Endothelial cell of umbilical vein (primary cell): ENCODE measurements at regions not wholly inside any gene's neighbourhood (a gene's known extent, or its start where the extent isn't known, plus 50 kb on each side); places are given as distances from the start of the nearest gene placed in this dataset.

ENCODE experiments used
- BruUV-seq: library from RNA; stranded (reverse); fragments of 400-500 nt; replicated peaks from 2 replicates; lab custom pipeline; 2021; lab: Mats Ljungman, UMichigan
- CTCF ChIA-PET: fragments of 300-600, 350-600 bp; sonication (Branson Sonifier 250); formaldehyde crosslinking; loops from one replicate; lab custom pipeline; 2021; ENCODE audit warnings: antibody characterized with exemption, inconsistent platforms; lab: Charles Lee
- POLR2A ChIA-PET: fragments of 300-600, 350-600 bp; sonication (Branson Sonifier 250); formaldehyde crosslinking; loops from one replicate; lab custom pipeline; 2021; ENCODE audit warnings: antibody characterized with exemption, inconsistent platforms; lab: Charles Lee
- DNase-seq: peaks from one replicate; pipeline ENCODE4 v3.0.0-alpha.2; 2011; ENCODE audit warnings: low read depth, low spot score
- FAIRE-seq: peaks from 2 replicates; lab custom pipeline; 2011; peaks lifted over from hg19 to GRCh38; lab: Jason Lieb, UNC
- H2AFZ ChIP-seq: 2 replicates; pipeline ENCODE4 v1.6.0; 2012; ENCODE audit warnings: low read depth, low read length, control low read depth, inconsistent platforms
- H3K27ac ChIP-seq: 2 replicates; pipeline ENCODE4 v1.5.1; 2011; ENCODE audit warnings: low read depth, mild to moderate bottlenecking, control low read depth, low read length, moderate library complexity; ENCODE audit not compliant: insufficient read depth
- H3K27me3 ChIP-seq, 2 experiments: 2 replicates each; pipeline versions ENCODE4 v1.6.0 to v1.6.1; 2011; ENCODE audit warnings: low read length in 2 of 2, mixed read lengths in 1 of 2; ENCODE audit not compliant: control insufficient read depth in 2 of 2, insufficient read depth in 2 of 2
- H3K36me3 ChIP-seq, 2 experiments: 2 replicates in 1 of 2; 3 replicates in 1 of 2; pipeline ENCODE4 v1.5.1; 2011; ENCODE audit warnings: low read length in 2 of 2, mild to moderate bottlenecking in 1 of 2, moderate library complexity in 1 of 2; ENCODE audit not compliant: control insufficient read depth in 2 of 2, insufficient read depth in 2 of 2; ENCODE audit errors: extremely low read depth in 1 of 2
- H3K4me1 ChIP-seq: 3 replicates; pipeline ENCODE4 v1.5.1; 2011; ENCODE audit warnings: mild to moderate bottlenecking, low read length; ENCODE audit not compliant: control insufficient read depth, insufficient read depth; ENCODE audit errors: extremely low read depth
- H3K4me2 ChIP-seq: 2 replicates; pipeline ENCODE4 v1.6.1; 2011; ENCODE audit warnings: low read length, control low read depth, mixed read lengths; ENCODE audit not compliant: insufficient read depth
- H3K4me3 ChIP-seq, 3 experiments: fragments of 200-600 bp in 1 of 3; sonication (generic), shearing (Covaris generic) in 1 of 3; replicated peaks in 1 of 3; 2 replicates each; pipeline ENCODE4 v1.5.1; 2011 to 2016; ENCODE audit warnings: control low read depth in 3 of 3, low read length in 3 of 3, mild to moderate bottlenecking in 2 of 3, inconsistent platforms in 1 of 3, low read depth in 1 of 3, moderate library complexity in 1 of 3; ENCODE audit not compliant: insufficient read depth in 1 of 3
- H3K79me2 ChIP-seq: 2 replicates; pipeline ENCODE4 v1.6.0; 2012; ENCODE audit warnings: low read length, inconsistent platforms; ENCODE audit not compliant: control insufficient read depth, insufficient read depth
- H3K9ac ChIP-seq: replicated peaks from 2 replicates; pipeline ENCODE3; 2011; ENCODE audit warnings: low read length, control low read depth; ENCODE audit not compliant: insufficient read depth; ENCODE audit errors: extremely low read depth
- H3K9me1 ChIP-seq: replicated peaks from 3 replicates; pipeline ENCODE4 v1.6.0; 2011; ENCODE audit warnings: mild to moderate bottlenecking, low read length; ENCODE audit not compliant: control insufficient read depth, insufficient read depth; ENCODE audit errors: extremely low read depth
- H3K9me3 ChIP-seq: replicated peaks from 2 replicates; pipeline ENCODE4 v1.5.1; 2012; ENCODE audit warnings: low read length, inconsistent platforms; ENCODE audit not compliant: control insufficient read depth, insufficient read depth
- H4K20me1 ChIP-seq: replicated peaks from 2 replicates; pipeline ENCODE3; 2011; ENCODE audit warnings: mild to moderate bottlenecking, low read length; ENCODE audit not compliant: control insufficient read depth, insufficient read depth; ENCODE audit errors: extremely low read depth
- CTCF ChIP-seq, 2 donors: IDR thresholded peaks; 1 replicate in 1 of 2; 2 replicates in 1 of 2; pipeline ENCODE4 v1.5.1; 2011; ENCODE audit warnings: low read length in 2 of 2, mild to moderate bottlenecking in 2 of 2, moderate library complexity in 2 of 2, control low read depth in 1 of 2, inconsistent platforms in 1 of 2, low read depth in 1 of 2; ENCODE audit not compliant: insufficient read depth in 1 of 2; ENCODE audit errors: extremely low read depth in 1 of 2
- EZH2 ChIP-seq: IDR thresholded peaks from 2 replicates; pipeline ENCODE4 v1.6.1; 2012; ENCODE audit warnings: borderline replicate concordance, low read depth, mild to moderate bottlenecking, moderate library complexity, low read length, inconsistent platforms; ENCODE audit not compliant: severe bottlenecking
- FOS ChIP-seq: IDR thresholded peaks from 2 replicates; pipeline ENCODE4 v1.6.1; 2011; ENCODE audit warnings: mild to moderate bottlenecking, low read length, moderate library complexity, borderline replicate concordance; ENCODE audit not compliant: insufficient read depth
- GATA2 ChIP-seq: IDR thresholded peaks from 2 replicates; pipeline ENCODE4 v1.7.0; 2011; ENCODE audit warnings: low read depth, mild to moderate bottlenecking, moderate library complexity, mixed read lengths, low read length; ENCODE audit not compliant: insufficient read length, insufficient read depth
- JUN ChIP-seq: IDR thresholded peaks from 2 replicates; pipeline ENCODE4 v1.6.1; 2011; ENCODE audit warnings: borderline replicate concordance, low read depth; ENCODE audit not compliant: insufficient read length, insufficient read depth
- MAX ChIP-seq: IDR thresholded peaks from 2 replicates; pipeline ENCODE4 v1.6.1; 2011; ENCODE audit not compliant: insufficient read depth, insufficient read length
- MYC ChIP-seq: IDR thresholded peaks from one replicate; pipeline ENCODE4 v1.6.1; 2011; ENCODE audit warnings: mild to moderate bottlenecking, low read depth, low read length
- POLR2A ChIP-seq: IDR thresholded peaks from 2 replicates; pipeline ENCODE4 v1.6.1; 2012; ENCODE audit warnings: low read depth, mild to moderate bottlenecking, control low read depth, low read length
- POLR2AphosphoS5 ChIP-seq: IDR thresholded peaks from 2 replicates; pipeline ENCODE4 v1.6.1; 2012; ENCODE audit warnings: low read depth, mild to moderate bottlenecking, control low read depth, low read length, moderate library complexity; ENCODE audit not compliant: insufficient read depth
- dilution Hi-C: fragments of 300-500 bp; cut with MboI; formaldehyde crosslinking; loops from one replicate; pipeline ENCODE4 v1.15.0; 2019; ENCODE audit warnings: low sequenced_read_pairs; ENCODE audit not compliant: extremely low pct_ligation_motif_present
- intact Hi-C: fragments of 100-400 bp; cut with micrococcal nuclease; formaldehyde crosslinking; loops from one replicate; pipeline ENCODE4 v1.10.0; 2022

GRCh38 chr13:74622284-74622683, 488.1 kb upstream of the KLF12 start:
- intact Hi-C loops, result no loop called here
- no TSS peak for BruUV-seq
- Histone ChIP-seq H4K20me1 (no peaks in the 10 kb centered on the region), H2AFZ (no peak overlapping the region), H3K27me3 (no peaks in the 10 kb centered on the region), H3K4me1 (no peaks in the 10 kb centered on the region), H3K9ac (no peak overlapping the region), H3K9me3 (no peaks in the 10 kb centered on the region), H3K4me3 (no peak overlapping the region), H3K9me1 (no peaks in the 10 kb centered on the region), H3K79me2 (no peaks in the 10 kb centered on the region), H3K4me2 (no peak overlapping the region), H3K27ac (no peak overlapping the region), H3K36me3 (no peaks in the 10 kb centered on the region)
- FAIRE-seq (no peak), DNase-seq (no peak)
- POLR2A ChIA-PET, result no interaction called here
- no peak for TF ChIP-seq EZH2
- no peak for TF ChIP-seq FOS
- no peak for TF ChIP-seq GATA2
- TF ChIP-seq MYC, result no peak
- no peak for TF ChIP-seq POLR2A
- TF ChIP-seq JUN, result no peak
- no peak for TF ChIP-seq POLR2AphosphoS5
- no peak for TF ChIP-seq MAX
- TF ChIP-seq CTCF (IDR thresholded peaks at IDR 0.05; ENCODE audit: extremely low read depth in 1 of 2, insufficient read depth in 1 of 2, low read depth in 1 of 2, low read length in 2 of 2), result no peak
- dilution Hi-C loops, result no loop called here
- CTCF ChIA-PET, result no interaction called here
